CD4-positive, alpha-beta T cell (primary cell): ENCODE measurements at regions not wholly inside any gene's neighbourhood (a gene's known extent, or its start where the extent isn't known, plus 50 kb on each side); places are given as distances from the start of the nearest gene placed in this dataset.

ENCODE experiments used
- ATAC-seq: fragments of 200-7000 bp; cut with Tn5 transposase; one replicate; pipeline ENCODE4 v1.10.0; 2022; ENCODE audit warnings: mild to moderate bottlenecking; ENCODE audit not compliant: poor library complexity
- CTCF ChIA-PET: fragments of 350-600 bp; sonication (Branson Sonifier 250); formaldehyde crosslinking; loops from one replicate; lab custom pipeline; 2021; ENCODE audit warnings: antibody characterized with exemption, inconsistent platforms; lab: Charles Lee
- POLR2A ChIA-PET: fragments of 350-600 bp; sonication (Branson Sonifier 250); formaldehyde crosslinking; loops from one replicate; lab custom pipeline; 2021; ENCODE audit warnings: antibody characterized with exemption, inconsistent platforms; lab: Charles Lee
- DNase-seq, 14 experiments: peaks; one replicate each; pipeline ENCODE4 v3.0.0-alpha.2; 2013 to 2020; ENCODE audit warnings: mixed read lengths in 2 of 14
- H3K27ac ChIP-seq, 2 donors: one replicate each; pipeline versions ENCODE4 v1.5.1 to v1.7.0; 2013; ENCODE audit warnings: low read length in 2 of 2, low read depth in 1 of 2, mild to moderate bottlenecking in 1 of 2
- H3K27me3 ChIP-seq, 2 experiments: 1 replicate in 1 of 2; 2 replicates in 1 of 2; pipeline versions ENCODE4 v1.6.1 to v1.7.0; 2013; ENCODE audit warnings: low read length in 2 of 2, control low read depth in 1 of 2, mild to moderate bottlenecking in 1 of 2, moderate library complexity in 1 of 2; ENCODE audit not compliant: insufficient read depth in 2 of 2, control insufficient read depth in 1 of 2
- H3K36me3 ChIP-seq: one replicate; pipeline ENCODE4 v1.6.1; 2013; ENCODE audit warnings: low read length, control low read depth; ENCODE audit not compliant: insufficient read depth
- H3K4me1 ChIP-seq: one replicate; pipeline ENCODE4 v1.6.1; 2013; ENCODE audit warnings: low read length, control low read depth; ENCODE audit not compliant: insufficient read depth
- H3K4me3 ChIP-seq: one replicate; pipeline ENCODE4 v1.5.1; 2013; ENCODE audit warnings: mild to moderate bottlenecking, low read length, moderate library complexity
- H3K9me3 ChIP-seq, 2 experiments: 1 replicate in 1 of 2; 2 replicates in 1 of 2; pipeline versions ENCODE4 v1.6.1 to v1.7.0; 2013; ENCODE audit warnings: low read length in 2 of 2, mild to moderate bottlenecking in 2 of 2, control low read depth in 1 of 2, moderate library complexity in 1 of 2; ENCODE audit not compliant: control insufficient read depth in 1 of 2, insufficient read depth in 1 of 2
- H3K27ac Mint-ChIP-seq: one replicate; pipeline ENCODE4 v1.8.0; 2020; ENCODE audit warnings: mixed read lengths
- H3K27me3 Mint-ChIP-seq: one replicate; pipeline ENCODE4 v1.8.0; 2021; ENCODE audit warnings: mixed read lengths
- H3K36me3 Mint-ChIP-seq: one replicate; pipeline ENCODE4 v1.8.0; 2021; ENCODE audit warnings: low read depth, mixed read lengths
- H3K4me1 Mint-ChIP-seq: one replicate; pipeline ENCODE4 v1.8.0; 2021; ENCODE audit warnings: low read depth, mixed read lengths
- H3K4me3 Mint-ChIP-seq: one replicate; pipeline ENCODE4 v1.8.0; 2020; ENCODE audit warnings: mild to moderate bottlenecking, mixed read lengths
- H3K9me3 Mint-ChIP-seq: one replicate; pipeline ENCODE4 v1.8.0; 2020; ENCODE audit warnings: mixed read lengths
- intact Hi-C, 2 experiments: fragments of 100-400 bp; cut with DNase I in 1 of 2; cut with micrococcal nuclease in 1 of 2; formaldehyde crosslinking; loops; one replicate each; pipeline versions ENCODE4 v1.15.1 to v1.9.0; 2023 to 2025; cut with DNase I, micrococcal nuclease
- TF ChIP-seq, protein P1 (sequence below): fragments of 200-600 bp; IDR thresholded peaks from one replicate; pipeline ENCODE4 v1.8.0; 2022; ENCODE audit warnings: antibody characterized with exemption, mild to moderate bottlenecking

DNA sequence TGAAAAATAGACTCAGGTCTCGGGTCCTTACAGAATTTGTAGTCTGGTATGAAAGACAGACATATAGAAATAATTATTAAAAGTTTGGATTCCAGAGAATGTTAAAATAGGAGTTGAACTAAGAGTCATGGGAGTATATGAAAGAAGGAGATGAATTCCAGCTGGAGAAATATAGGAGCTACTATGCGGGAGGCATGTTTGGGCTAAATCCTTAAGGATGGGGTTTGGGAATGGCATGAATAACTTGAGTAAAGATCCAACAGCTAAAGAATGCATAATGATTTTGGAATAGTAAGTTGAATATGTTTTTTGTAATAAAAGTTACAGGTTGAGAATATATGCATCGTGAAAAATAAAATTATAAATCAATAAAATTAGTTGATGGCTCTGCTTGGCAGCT is 129.4 kb upstream of the SLC5A12 start:
- intact Hi-C loops = no loop called here

DNA sequence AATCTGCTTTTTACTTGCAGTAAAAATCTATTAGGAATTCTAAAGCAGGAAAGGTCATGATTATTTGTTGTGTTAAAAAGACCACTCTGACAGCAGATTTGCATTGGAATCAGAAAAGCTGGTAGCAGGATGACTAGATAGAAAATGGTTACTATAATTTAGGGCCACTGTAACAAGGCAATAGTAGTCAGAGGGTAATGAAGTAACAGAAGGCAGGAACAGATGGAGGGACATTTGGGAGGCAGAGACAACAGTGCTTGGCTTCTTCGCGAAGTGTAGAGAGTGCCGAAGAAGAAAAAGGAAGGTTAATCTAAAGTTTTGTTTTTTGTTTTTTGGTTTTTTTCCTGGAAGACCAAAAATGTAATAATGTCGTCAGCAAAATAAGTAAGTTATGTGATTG is 129.8 kb upstream of the SLC5A12 start:
- no peak for ATAC-seq

More for the DNA sequence above, 129.4 kb upstream of the SLC5A12 start:
- CTCF ChIA-PET = no interaction called here
- DNase-seq (no peak), ATAC-seq (no peak)
- no peaks in the 10 kb centered on the region for H3K36me3 Mint-ChIP-seq
- H3K4me3 Mint-ChIP-seq = no peak overlapping the region
- H3K4me1 Mint-ChIP-seq = no peaks in the 10 kb centered on the region
- H3K9me3 Mint-ChIP-seq = peaks cover 3% of the 10 kb centered on the region
- no peak overlapping the region for H3K27ac Mint-ChIP-seq
- H3K27me3 Mint-ChIP-seq = no peaks in the 10 kb centered on the region
- Histone ChIP-seq H3K27me3 (no peaks in the 10 kb centered on the region), H3K27ac (no peak overlapping the region), H3K4me1 (no peaks in the 10 kb centered on the region), H3K36me3 (no peaks in the 10 kb centered on the region), H3K9me3 (peaks cover 0 to 5% of the 10 kb centered on the region in 2 experiments), H3K4me3 (no peak overlapping the region)
- TF ChIP-seq, protein P1, sequence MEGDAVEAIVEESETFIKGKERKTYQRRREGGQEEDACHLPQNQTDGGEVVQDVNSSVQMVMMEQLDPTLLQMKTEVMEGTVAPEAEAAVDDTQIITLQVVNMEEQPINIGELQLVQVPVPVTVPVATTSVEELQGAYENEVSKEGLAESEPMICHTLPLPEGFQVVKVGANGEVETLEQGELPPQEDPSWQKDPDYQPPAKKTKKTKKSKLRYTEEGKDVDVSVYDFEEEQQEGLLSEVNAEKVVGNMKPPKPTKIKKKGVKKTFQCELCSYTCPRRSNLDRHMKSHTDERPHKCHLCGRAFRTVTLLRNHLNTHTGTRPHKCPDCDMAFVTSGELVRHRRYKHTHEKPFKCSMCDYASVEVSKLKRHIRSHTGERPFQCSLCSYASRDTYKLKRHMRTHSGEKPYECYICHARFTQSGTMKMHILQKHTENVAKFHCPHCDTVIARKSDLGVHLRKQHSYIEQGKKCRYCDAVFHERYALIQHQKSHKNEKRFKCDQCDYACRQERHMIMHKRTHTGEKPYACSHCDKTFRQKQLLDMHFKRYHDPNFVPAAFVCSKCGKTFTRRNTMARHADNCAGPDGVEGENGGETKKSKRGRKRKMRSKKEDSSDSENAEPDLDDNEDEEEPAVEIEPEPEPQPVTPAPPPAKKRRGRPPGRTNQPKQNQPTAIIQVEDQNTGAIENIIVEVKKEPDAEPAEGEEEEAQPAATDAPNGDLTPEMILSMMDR = no peak
- POLR2A ChIA-PET = no interaction called here

DNA sequence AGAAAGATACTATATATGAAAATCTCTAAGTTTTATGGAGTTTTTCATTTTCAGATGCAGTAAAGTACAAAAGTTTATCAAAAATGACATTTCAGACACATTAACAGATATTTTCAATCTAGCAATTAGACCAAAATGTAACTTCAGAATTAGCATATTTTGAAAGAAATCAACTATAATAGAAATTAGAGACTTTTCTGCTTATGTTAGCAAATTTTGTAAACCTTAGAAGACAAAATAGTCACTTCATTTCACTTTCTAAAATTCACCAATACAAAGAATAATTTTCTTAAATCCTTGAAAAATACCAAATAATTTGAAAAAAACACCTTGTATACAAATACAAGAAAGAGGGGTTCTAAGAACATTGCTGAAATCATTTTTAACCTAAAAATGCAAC is 135.8 kb upstream of the FIBIN start:
- Histone ChIP-seq H3K4me1 (no peaks in the 10 kb centered on the region), H3K4me3 (no peak overlapping the region), H3K27me3 (no peaks in the 10 kb centered on the region), H3K9me3 (no peaks in the 10 kb centered on the region), H3K27ac (no peak overlapping the region), H3K36me3 (no peaks in the 10 kb centered on the region)
- intact Hi-C loops = no loop called here
- ChIA-PET CTCF (no interaction called here), POLR2A (no interaction called here)
- Mint-ChIP-seq H3K27ac (no peak overlapping the region), H3K9me3 (peaks cover 2% of the 10 kb centered on the region), H3K36me3 (no peaks in the 10 kb centered on the region), H3K4me3 (no peak overlapping the region), H3K27me3 (no peaks in the 10 kb centered on the region), H3K4me1 (no peaks in the 10 kb centered on the region)
- ATAC-seq (no peak), DNase-seq (no peak)
- TF ChIP-seq, protein P1 = no peak

More for the DNA sequence above, 129.8 kb upstream of the SLC5A12 start:
- Histone ChIP-seq H3K27ac (no peak overlapping the region), H3K4me1 (no peaks in the 10 kb centered on the region), H3K9me3 (peaks cover 0 to 5% of the 10 kb centered on the region in 2 experiments), H3K4me3 (no peak overlapping the region), H3K36me3 (no peaks in the 10 kb centered on the region), H3K27me3 (no peaks in the 10 kb centered on the region)
- H3K4me1 Mint-ChIP-seq = no peaks in the 10 kb centered on the region
- no peaks in the 10 kb centered on the region for H3K27me3 Mint-ChIP-seq
- CTCF ChIA-PET = no interaction called here
- no peak overlapping the region for H3K27ac Mint-ChIP-seq
- intact Hi-C loops = no loop called here
- H3K36me3 Mint-ChIP-seq = no peaks in the 10 kb centered on the region
- H3K4me3 Mint-ChIP-seq = no peak overlapping the region
- DNase-seq = no peak
- TF ChIP-seq, protein P1 = no peak
- H3K9me3 Mint-ChIP-seq = peaks cover 2% of the 10 kb centered on the region
- POLR2A ChIA-PET = no interaction called here
